Lower lobe of right lung (tissue), 2 donors: ENCODE measurements at regions not wholly inside any gene's neighbourhood (a gene's known extent, or its start where the extent isn't known, plus 50 kb on each side); places are given as distances from the start of the nearest gene placed in this dataset.

Source experiments
- ATAC-seq, 2 donors: fragments of 200-7000 bp; cut with Tn5 transposase; one replicate each; pipeline ENCODE4 v1.9.1; 2020 to 2022; ENCODE audit warnings: mild to moderate bottlenecking in 2 of 2, moderate library complexity in 2 of 2
- DNase-seq: peaks from one replicate; pipeline ENCODE4 v3.0.0-alpha.2; 2020
- H3K27ac ChIP-seq: fragments of 200-600 bp; one replicate; pipeline ENCODE4 v1.8.0; 2022
- H3K27me3 ChIP-seq: fragments of 200-600 bp; one replicate; pipeline ENCODE4 v1.8.0; 2022; ENCODE audit warnings: low read depth
- H3K36me3 ChIP-seq: fragments of 200-600 bp; one replicate; pipeline ENCODE4 v1.8.0; 2022; ENCODE audit warnings: mild to moderate bottlenecking
- H3K4me1 ChIP-seq: fragments of 200-600 bp; one replicate; pipeline ENCODE4 v1.8.0; 2022
- H3K4me3 ChIP-seq: fragments of 200-600 bp; one replicate; pipeline ENCODE4 v1.8.0; 2022; ENCODE audit warnings: mild to moderate bottlenecking
- H3K9me3 ChIP-seq: fragments of 200-600 bp; one replicate; pipeline ENCODE4 v1.8.0; 2022
- intact Hi-C: fragments of 100-400 bp; cut with DNase I; formaldehyde crosslinking; loops from one replicate; pipeline ENCODE4 v1.11.0; 2022
- TF ChIP-seq, protein P1 (sequence below): fragments of 200-600 bp; IDR thresholded peaks from one replicate; pipeline ENCODE4 v1.8.0; 2022; ENCODE audit warnings: antibody characterized with exemption, mild to moderate bottlenecking
- donor health status: DM: no; HTN: yes; CAD: no; lungs with severe emphysema.

DNA sequence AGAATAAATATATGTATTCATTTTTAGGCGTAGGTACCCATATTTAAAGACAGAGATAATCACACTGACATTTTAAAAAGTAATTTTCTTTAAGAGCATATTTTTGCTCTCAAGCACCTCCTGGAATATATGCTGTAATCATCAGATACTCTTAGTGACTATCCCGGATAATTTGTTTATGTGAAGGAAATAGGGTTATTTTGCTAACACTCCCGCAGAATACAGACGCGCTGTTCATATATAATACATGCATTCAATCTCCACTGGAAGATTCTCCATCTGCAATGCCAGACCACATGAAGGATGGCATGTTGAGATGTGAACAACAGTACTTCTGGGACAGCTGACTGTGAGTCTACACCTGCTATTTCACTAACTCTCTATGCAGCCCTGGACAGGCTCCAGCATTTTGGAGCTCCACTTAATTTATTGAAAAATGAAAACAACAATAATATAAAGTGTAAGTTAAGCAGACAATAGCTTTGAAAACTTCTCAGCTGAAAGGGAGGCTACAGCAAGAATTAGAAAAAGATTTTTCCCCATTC is 430.6 kb downstream of the TMX3 start:
- H3K4me3 ChIP-seq: no peak overlapping the region
- ATAC-seq (no peak), DNase-seq (no peak)
- no peaks in the 10 kb centered on the region for H3K4me1 ChIP-seq
- H3K27ac ChIP-seq: no peak overlapping the region
- intact Hi-C loops: no loop called here
- no peaks in the 10 kb centered on the region for H3K36me3 ChIP-seq
- TF ChIP-seq, protein P1, sequence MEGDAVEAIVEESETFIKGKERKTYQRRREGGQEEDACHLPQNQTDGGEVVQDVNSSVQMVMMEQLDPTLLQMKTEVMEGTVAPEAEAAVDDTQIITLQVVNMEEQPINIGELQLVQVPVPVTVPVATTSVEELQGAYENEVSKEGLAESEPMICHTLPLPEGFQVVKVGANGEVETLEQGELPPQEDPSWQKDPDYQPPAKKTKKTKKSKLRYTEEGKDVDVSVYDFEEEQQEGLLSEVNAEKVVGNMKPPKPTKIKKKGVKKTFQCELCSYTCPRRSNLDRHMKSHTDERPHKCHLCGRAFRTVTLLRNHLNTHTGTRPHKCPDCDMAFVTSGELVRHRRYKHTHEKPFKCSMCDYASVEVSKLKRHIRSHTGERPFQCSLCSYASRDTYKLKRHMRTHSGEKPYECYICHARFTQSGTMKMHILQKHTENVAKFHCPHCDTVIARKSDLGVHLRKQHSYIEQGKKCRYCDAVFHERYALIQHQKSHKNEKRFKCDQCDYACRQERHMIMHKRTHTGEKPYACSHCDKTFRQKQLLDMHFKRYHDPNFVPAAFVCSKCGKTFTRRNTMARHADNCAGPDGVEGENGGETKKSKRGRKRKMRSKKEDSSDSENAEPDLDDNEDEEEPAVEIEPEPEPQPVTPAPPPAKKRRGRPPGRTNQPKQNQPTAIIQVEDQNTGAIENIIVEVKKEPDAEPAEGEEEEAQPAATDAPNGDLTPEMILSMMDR: no peak
- no peaks in the 10 kb centered on the region for H3K27me3 ChIP-seq
- no peaks in the 10 kb centered on the region for H3K9me3 ChIP-seq

DNA sequence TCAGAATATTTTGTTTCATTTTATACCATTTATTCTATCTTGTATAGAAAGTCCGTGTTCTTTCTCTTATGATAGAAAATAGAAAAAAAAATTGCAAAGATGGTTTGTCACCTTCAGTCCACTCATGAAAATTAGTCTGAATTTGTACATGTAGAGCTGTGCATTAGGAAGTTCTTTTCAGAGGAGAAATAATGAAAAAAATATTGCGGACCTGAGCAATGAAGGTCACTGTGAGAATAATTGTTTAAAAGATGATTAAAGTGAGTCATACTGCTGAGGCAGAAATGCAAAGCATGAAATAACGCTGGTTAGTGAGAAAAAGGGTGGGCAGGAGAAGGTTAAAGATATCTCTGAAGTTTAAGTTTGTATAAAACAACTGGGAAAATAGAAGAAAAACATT is 431.1 kb downstream of the TMX3 start:
- Histone ChIP-seq H3K27me3 (no peaks in the 10 kb centered on the region), H3K4me1 (no peaks in the 10 kb centered on the region), H3K27ac (no peak overlapping the region), H3K36me3 (no peaks in the 10 kb centered on the region), H3K4me3 (no peak overlapping the region), H3K9me3 (no peaks in the 10 kb centered on the region)
- ATAC-seq (no peak), DNase-seq (no peak)
- intact Hi-C loops: no loop called here
- TF ChIP-seq, protein P1: no peak

- H3K36me3 ChIP-seq: no peaks in the 10 kb centered on the region
- H3K4me3 ChIP-seq: no peak overlapping the region
- intact Hi-C loops: no loop called here
- no peak for DNase-seq
- H3K27me3 ChIP-seq: no peaks in the 10 kb centered on the region
- no peaks in the 10 kb centered on the region for H3K4me1 ChIP-seq
- H3K9me3 ChIP-seq: no peaks in the 10 kb centered on the region
- no peak for ATAC-seq
- TF ChIP-seq, protein P1: no peak
- H3K27ac ChIP-seq: no peak overlapping the region
These were observed 432.7 kb downstream of the TMX3 start for GRCh38 chr18:68282232-68282631.

GRCh38 chr18:68275616-68276015 is 439.3 kb downstream of the TMX3 start:
- DNase-seq: no peak
- intact Hi-C loops: no loop called here
- TF ChIP-seq, protein P1: no peak
- Histone ChIP-seq H3K27me3 (no peaks in the 10 kb centered on the region), H3K36me3 (no peaks in the 10 kb centered on the region), H3K4me1 (no peaks in the 10 kb centered on the region), H3K27ac (no peak overlapping the region), H3K9me3 (no peaks in the 10 kb centered on the region), H3K4me3 (no peak overlapping the region)
- no peak for ATAC-seq

- no peak overlapping the region for H3K27ac ChIP-seq
- H3K4me3 ChIP-seq: no peak overlapping the region
- no peaks in the 10 kb centered on the region for H3K9me3 ChIP-seq
- no peak for ATAC-seq
- H3K36me3 ChIP-seq: no peaks in the 10 kb centered on the region
- no peaks in the 10 kb centered on the region for H3K27me3 ChIP-seq
- intact Hi-C loops: no loop called here
- DNase-seq: no peak
- TF ChIP-seq, protein P1: no peak
- H3K4me1 ChIP-seq: no peaks in the 10 kb centered on the region
These were observed 444.9 kb downstream of the TMX3 start for GRCh38 chr18:68270017-68270416.

DNA sequence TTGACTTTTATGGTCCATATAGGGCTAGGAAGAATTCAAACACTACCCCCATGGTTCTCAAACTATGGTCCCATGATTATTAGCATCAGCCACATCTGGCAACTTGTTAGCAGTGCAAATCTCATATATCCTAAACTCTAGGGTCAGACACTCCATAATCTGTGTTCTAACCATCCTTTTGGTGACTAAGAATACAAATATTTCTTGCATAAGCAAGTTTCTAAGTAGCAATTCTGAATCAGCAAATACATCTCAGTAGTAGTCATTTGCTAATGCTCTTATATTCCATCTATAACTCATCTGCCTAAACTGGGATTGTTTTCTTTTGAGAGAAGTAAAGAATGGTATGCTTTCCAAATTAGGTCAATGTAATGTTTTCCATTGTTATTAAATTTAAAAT is 447.3 kb downstream of the TMX3 start:
- no peak overlapping the region for H3K4me3 ChIP-seq
- intact Hi-C loops: no loop called here
- H3K27ac ChIP-seq: no peak overlapping the region
- TF ChIP-seq, protein P1: no peak
- H3K36me3 ChIP-seq: no peaks in the 10 kb centered on the region
- ATAC-seq: no peak
- no peak for DNase-seq
- no peaks in the 10 kb centered on the region for H3K27me3 ChIP-seq
- no peaks in the 10 kb centered on the region for H3K4me1 ChIP-seq
- H3K9me3 ChIP-seq: no peaks in the 10 kb centered on the region
